ENCODE measurements at regions not wholly inside any gene's neighbourhood (a gene's known extent, or its start where the extent isn't known, plus 50 kb on each side); places are given as distances from the start of the nearest gene placed in this dataset.
A peak's percentile ranks its signal among the peaks of the same experiment; 100 is the strongest.

- DNase-seq, result no peak
Measured at GRCh38 chr5:27276119-27276518, 237.7 kb upstream of the CDH9 start.

GRCh38 chr5:27275345-27275744 is 237.0 kb upstream of the CDH9 start:
- DNase-seq, result no peak

GRCh38 chr5:27269766-27270165 is 231.4 kb upstream of the CDH9 start:
- DNase-seq, result no peak

- DNase-seq, result no peak
Measured at GRCh38 chr5:27267209-27267824, 228.9 kb upstream of the CDH9 start.

- no peak for DNase-seq
Measured at GRCh38 chr5:27266184-27266583, 227.8 kb upstream of the CDH9 start.

GRCh38 chr5:27257696-27258095 is 219.3 kb upstream of the CDH9 start:
- DNase-seq, result no peak

GRCh38 chr5:27252911-27253310 is 214.5 kb upstream of the CDH9 start:
- DNase-seq, result no peak

GRCh38 chr5:27242258-27242626 is 203.9 kb upstream of the CDH9 start:
- no peak for DNase-seq

GRCh38 chr5:27241564-27242257 is 203.3 kb upstream of the CDH9 start:
- DNase-seq, result no peak

- no peak for DNase-seq
Measured at GRCh38 chr5:27240791-27241190, 202.4 kb upstream of the CDH9 start.

GRCh38 chr5:27234916-27235315 is 196.5 kb upstream of the CDH9 start:
- DNase-seq, result no peak

- DNase-seq, result no peak
Measured at GRCh38 chr5:27221410-27221809, 183.0 kb upstream of the CDH9 start.

- DNase-seq, result no peak
Measured at GRCh38 chr5:27220752-27221151, 182.4 kb upstream of the CDH9 start.

- no peak for DNase-seq
Measured at GRCh38 chr5:27217977-27218376, 179.6 kb upstream of the CDH9 start.

- peak in 1 of 2 experiments; percentile 36 for DNase-seq
Measured at GRCh38 chr5:27217155-27217956, 179.0 kb upstream of the CDH9 start.

GRCh38 chr5:27216367-27216950 is 178.1 kb upstream of the CDH9 start:
- DNase-seq, result no peak

GRCh38 chr5:27208051-27208450 is 169.7 kb upstream of the CDH9 start:
- DNase-seq, result no peak

- no peak for DNase-seq
Measured at GRCh38 chr5:27191786-27192510, 153.6 kb upstream of the CDH9 start.

- DNase-seq, result no peak
Measured at GRCh38 chr5:27172693-27173092, 134.3 kb upstream of the CDH9 start.

- no peak for DNase-seq
Measured at GRCh38 chr5:27171761-27172261, 133.4 kb upstream of the CDH9 start.

- no peak for DNase-seq
Measured at GRCh38 chr5:27158775-27159174, 120.4 kb upstream of the CDH9 start.

GRCh38 chr5:27158171-27158570 is 119.8 kb upstream of the CDH9 start:
- no peak for DNase-seq

GRCh38 chr5:27144456-27144855 is 106.1 kb upstream of the CDH9 start:
- DNase-seq, result no peak
